Panc1 (cell line): ENCODE measurements at regions not wholly inside any gene's neighbourhood (a gene's known extent, or its start where the extent isn't known, plus 50 kb on each side); places are given as distances from the start of the nearest gene placed in this dataset.

Source experiments
- ATAC-seq: fragments of 200-7000 bp; cut with Tn5 transposase; 2 replicates; pipeline ENCODE4 v1.9.1; 2020; ENCODE audit warnings: mild to moderate bottlenecking, moderate library complexity
- BruUV-seq: library from RNA; stranded (reverse); fragments of 400-500 nt; replicated peaks from 2 replicates; lab custom pipeline; 2021; lab: Mats Ljungman, UMichigan
- CTCF ChIA-PET: fragments of 300-600 bp; sonication (Branson Sonifier 250); formaldehyde crosslinking; loops from one replicate; lab custom pipeline; 2022; ENCODE audit warnings: antibody characterized with exemption; lab: Charles Lee
- POLR2A ChIA-PET: fragments of 300-600 bp; sonication (Branson Sonifier 250); formaldehyde crosslinking; loops from one replicate; lab custom pipeline; 2022; ENCODE audit warnings: antibody characterized with exemption; lab: Charles Lee
- DNase-seq: peaks from one replicate; pipeline ENCODE4 v3.0.0-alpha.2; 2010; ENCODE audit warnings: low read depth, low spot score
- H3K27ac ChIP-seq: 2 replicates; pipeline ENCODE4 v1.5.1; 2011; ENCODE audit warnings: mild to moderate bottlenecking, low read length, inconsistent platforms
- H3K27me3 ChIP-seq: fragments of 200-500 bp; sonication (Bioruptor generic); 2 replicates; pipeline ENCODE4 v1.6.0; 2014; ENCODE audit warnings: low read length, inconsistent platforms; ENCODE audit not compliant: control insufficient read depth, insufficient read depth
- H3K36me3 ChIP-seq: fragments of 200-500 bp; sonication (Bioruptor generic); 2 replicates; pipeline ENCODE4 v1.5.1; 2014; ENCODE audit warnings: inconsistent platforms, mild to moderate bottlenecking, low read length, moderate library complexity; ENCODE audit not compliant: control insufficient read depth, insufficient read depth
- H3K4me1 ChIP-seq: 2 replicates; pipeline ENCODE4 v1.5.1; 2011; ENCODE audit warnings: inconsistent platforms, mild to moderate bottlenecking, low read length, moderate library complexity; ENCODE audit not compliant: control insufficient read depth, insufficient read depth
- H3K4me3 ChIP-seq, 2 experiments: 2 replicates each; pipeline ENCODE4 v1.5.1; 2011 to 2012; ENCODE audit warnings: low read depth in 2 of 2, low read length in 2 of 2, mild to moderate bottlenecking in 2 of 2, inconsistent platforms in 1 of 2, moderate library complexity in 1 of 2
- H3K9me3 ChIP-seq: fragments of 200-500 bp; sonication (Bioruptor generic); 2 replicates; pipeline ENCODE4 v1.5.1; 2014; ENCODE audit warnings: low read depth, mild to moderate bottlenecking, inconsistent platforms, low read length, moderate library complexity; ENCODE audit not compliant: control insufficient read depth, insufficient read depth
- POLR2AphosphoS5 ChIP-seq: IDR thresholded peaks from 2 replicates; pipeline ENCODE4 v1.6.1; 2012; ENCODE audit warnings: mild to moderate bottlenecking, low read depth, low read length, moderate library complexity
- SIN3A ChIP-seq: IDR thresholded peaks from 2 replicates; pipeline ENCODE4 v1.6.1; 2012; ENCODE audit warnings: low read depth, mild to moderate bottlenecking, low read length, moderate library complexity, borderline replicate concordance; ENCODE audit not compliant: insufficient read depth
- TCF7L2 ChIP-seq: IDR thresholded peaks from 2 replicates; pipeline ENCODE4 v1.6.1; 2011; ENCODE audit warnings: mild to moderate bottlenecking, low read depth, low read length, inconsistent platforms
- in situ Hi-C: cut with HindIII; loops from 2 replicates; pipeline ENCODE4 v1.10.0; 2016; ENCODE audit warnings: low sequenced_read_pairs, low pct_unique_long_range_greater_than_20kb
- intact Hi-C: fragments of 100-400 bp; cut with micrococcal nuclease; formaldehyde crosslinking; loops from one replicate; pipeline ENCODE4 v1.10.0; 2022; ENCODE audit not compliant: unreplicated experiment
- TF ChIP-seq, protein P1 (sequence below), 2 experiments: IDR thresholded peaks; 2 replicates each; pipeline ENCODE4 v1.6.1; 2011 to 2012; ENCODE audit warnings: low read depth in 2 of 2, control low read depth in 1 of 2, low read length in 1 of 2, mild to moderate bottlenecking in 1 of 2, moderate library complexity in 1 of 2; ENCODE audit not compliant: insufficient read depth in 1 of 2
- TF ChIP-seq, protein P2 (sequence below): fragments of 450-650 bp; IDR thresholded peaks from 2 replicates; pipeline ENCODE4 v1.5.1; 2017; ENCODE audit warnings: mild to moderate bottlenecking

DNA sequence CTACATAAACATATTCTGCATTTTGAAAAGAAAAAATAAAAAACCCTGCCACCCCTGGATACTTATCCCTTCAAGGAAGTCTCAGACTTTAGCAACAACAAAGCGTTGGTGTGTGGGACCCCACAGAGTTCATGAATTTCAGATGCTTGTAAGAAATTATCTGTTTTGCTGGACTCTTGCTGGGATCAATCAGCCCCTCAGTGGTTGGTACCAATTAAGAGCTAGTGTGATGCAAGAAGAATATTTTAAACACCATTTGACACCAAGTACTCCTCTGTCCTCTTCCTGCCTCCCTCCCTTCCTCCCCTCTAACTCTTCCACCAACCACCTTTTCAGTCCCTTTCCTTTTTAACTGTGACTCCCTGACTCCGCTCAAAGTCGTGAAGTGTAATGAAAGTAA is 51.5 kb downstream of the SST start:
- BruUV-seq = no TSS peak
- H3K36me3 ChIP-seq = no peaks in the 10 kb centered on the region
- intact Hi-C loops = loop anchor here (5.0 kb wide), 1 partner anchor 301 kb away; no protein-coding TSS in a partner anchor
- DNase-seq = no peak
- no peak overlapping the region for H3K4me3 ChIP-seq
- TF ChIP-seq, protein P1, sequence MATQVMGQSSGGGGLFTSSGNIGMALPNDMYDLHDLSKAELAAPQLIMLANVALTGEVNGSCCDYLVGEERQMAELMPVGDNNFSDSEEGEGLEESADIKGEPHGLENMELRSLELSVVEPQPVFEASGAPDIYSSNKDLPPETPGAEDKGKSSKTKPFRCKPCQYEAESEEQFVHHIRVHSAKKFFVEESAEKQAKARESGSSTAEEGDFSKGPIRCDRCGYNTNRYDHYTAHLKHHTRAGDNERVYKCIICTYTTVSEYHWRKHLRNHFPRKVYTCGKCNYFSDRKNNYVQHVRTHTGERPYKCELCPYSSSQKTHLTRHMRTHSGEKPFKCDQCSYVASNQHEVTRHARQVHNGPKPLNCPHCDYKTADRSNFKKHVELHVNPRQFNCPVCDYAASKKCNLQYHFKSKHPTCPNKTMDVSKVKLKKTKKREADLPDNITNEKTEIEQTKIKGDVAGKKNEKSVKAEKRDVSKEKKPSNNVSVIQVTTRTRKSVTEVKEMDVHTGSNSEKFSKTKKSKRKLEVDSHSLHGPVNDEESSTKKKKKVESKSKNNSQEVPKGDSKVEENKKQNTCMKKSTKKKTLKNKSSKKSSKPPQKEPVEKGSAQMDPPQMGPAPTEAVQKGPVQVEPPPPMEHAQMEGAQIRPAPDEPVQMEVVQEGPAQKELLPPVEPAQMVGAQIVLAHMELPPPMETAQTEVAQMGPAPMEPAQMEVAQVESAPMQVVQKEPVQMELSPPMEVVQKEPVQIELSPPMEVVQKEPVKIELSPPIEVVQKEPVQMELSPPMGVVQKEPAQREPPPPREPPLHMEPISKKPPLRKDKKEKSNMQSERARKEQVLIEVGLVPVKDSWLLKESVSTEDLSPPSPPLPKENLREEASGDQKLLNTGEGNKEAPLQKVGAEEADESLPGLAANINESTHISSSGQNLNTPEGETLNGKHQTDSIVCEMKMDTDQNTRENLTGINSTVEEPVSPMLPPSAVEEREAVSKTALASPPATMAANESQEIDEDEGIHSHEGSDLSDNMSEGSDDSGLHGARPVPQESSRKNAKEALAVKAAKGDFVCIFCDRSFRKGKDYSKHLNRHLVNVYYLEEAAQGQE (IDR thresholded peaks at IDR 0.05; ENCODE audit: insufficient read depth in 1 of 2, low read depth in 2 of 2, low read length in 1 of 2) = no peak
- TF ChIP-seq, protein P2, sequence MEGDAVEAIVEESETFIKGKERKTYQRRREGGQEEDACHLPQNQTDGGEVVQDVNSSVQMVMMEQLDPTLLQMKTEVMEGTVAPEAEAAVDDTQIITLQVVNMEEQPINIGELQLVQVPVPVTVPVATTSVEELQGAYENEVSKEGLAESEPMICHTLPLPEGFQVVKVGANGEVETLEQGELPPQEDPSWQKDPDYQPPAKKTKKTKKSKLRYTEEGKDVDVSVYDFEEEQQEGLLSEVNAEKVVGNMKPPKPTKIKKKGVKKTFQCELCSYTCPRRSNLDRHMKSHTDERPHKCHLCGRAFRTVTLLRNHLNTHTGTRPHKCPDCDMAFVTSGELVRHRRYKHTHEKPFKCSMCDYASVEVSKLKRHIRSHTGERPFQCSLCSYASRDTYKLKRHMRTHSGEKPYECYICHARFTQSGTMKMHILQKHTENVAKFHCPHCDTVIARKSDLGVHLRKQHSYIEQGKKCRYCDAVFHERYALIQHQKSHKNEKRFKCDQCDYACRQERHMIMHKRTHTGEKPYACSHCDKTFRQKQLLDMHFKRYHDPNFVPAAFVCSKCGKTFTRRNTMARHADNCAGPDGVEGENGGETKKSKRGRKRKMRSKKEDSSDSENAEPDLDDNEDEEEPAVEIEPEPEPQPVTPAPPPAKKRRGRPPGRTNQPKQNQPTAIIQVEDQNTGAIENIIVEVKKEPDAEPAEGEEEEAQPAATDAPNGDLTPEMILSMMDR = no peak
- TF ChIP-seq SIN3A (no peak), TCF7L2 (no peak), POLR2AphosphoS5 (no peak)
- no peaks in the 10 kb centered on the region for H3K4me1 ChIP-seq
- in situ Hi-C loops = no loop called here
- CTCF ChIA-PET = interaction anchor here (1.0 kb wide), 1 partner anchor 46 kb away, joined by 3 read pairs; no protein-coding TSS in a partner anchor
- POLR2A ChIA-PET = no interaction called here
- peaks cover 2% of the 10 kb centered on the region; the same call in 1 of the 2 replicates for H3K27me3 ChIP-seq
- H3K9me3 ChIP-seq = no peaks in the 10 kb centered on the region
- H3K27ac ChIP-seq = no peak overlapping the region
- ATAC-seq = no peak

DNA sequence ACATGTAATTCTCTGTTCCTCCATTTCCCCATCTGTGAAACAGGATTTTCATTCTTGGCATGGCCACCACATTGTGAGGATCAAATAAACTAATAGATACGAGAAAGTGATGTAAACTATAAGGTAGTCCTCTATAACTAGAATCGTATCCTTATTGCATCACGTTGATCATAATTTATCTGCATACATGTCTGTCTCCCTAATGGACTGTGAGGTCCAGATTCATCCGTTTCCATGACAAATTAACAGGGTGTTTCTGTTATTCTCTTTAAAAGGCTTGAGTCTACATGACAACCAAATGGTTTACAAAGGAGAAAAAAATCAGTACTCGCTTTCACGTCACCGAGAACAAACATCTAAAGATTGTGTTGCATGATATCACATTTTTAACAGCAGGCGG is 53.0 kb downstream of the SST start:
- in situ Hi-C loops (no loop called here), intact Hi-C loops (loop anchor here (2.0 to 5.0 kb wide), 2 partner anchors 62 to 300 kb away; no protein-coding TSS in a partner anchor)
- Histone ChIP-seq H3K27me3 (no peaks in the 10 kb centered on the region), H3K4me3 (no peak overlapping the region), H3K36me3 (no peaks in the 10 kb centered on the region), H3K4me1 (no peaks in the 10 kb centered on the region), H3K9me3 (no peaks in the 10 kb centered on the region), H3K27ac (no peak overlapping the region)
- DNase-seq (no peak), ATAC-seq (no peak)
- ChIA-PET POLR2A (no interaction called here), CTCF (no interaction called here)
- TF ChIP-seq TCF7L2 = no peak
- TF ChIP-seq, protein P1 (IDR thresholded peaks at IDR 0.05; ENCODE audit: insufficient read depth in 1 of 2, low read depth in 2 of 2, low read length in 1 of 2) = no peak
- TF ChIP-seq, protein P2 = no peak
- TF ChIP-seq POLR2AphosphoS5 = no peak
- no peak for TF ChIP-seq SIN3A
- BruUV-seq = no TSS peak
